Vagina (tissue), 2 donors: ENCODE measurements at regions not wholly inside any gene's neighbourhood (a gene's known extent, or its start where the extent isn't known, plus 50 kb on each side); places are given as distances from the start of the nearest gene placed in this dataset.

Experiments used
- DNase-seq, 2 donors: peaks; one replicate each; pipeline ENCODE4 v3.0.0-alpha.2; 2017; ENCODE audit errors: extremely low spot score in 2 of 2
- H3K27ac ChIP-seq: fragments of 200-600 bp; sonication (generic); one replicate; pipeline ENCODE4 v1.5.1; 2019
- H3K27me3 ChIP-seq: fragments of 200-600 bp; sonication (generic); one replicate; pipeline ENCODE4 v1.5.1; 2019
- H3K36me3 ChIP-seq, 2 donors: fragments of 200-600 bp; sonication (generic); one replicate each; pipeline ENCODE4 v1.5.1; 2017 to 2019
- H3K4me1 ChIP-seq: fragments of 200-600 bp; sonication (generic); one replicate; pipeline ENCODE4 v1.5.1; 2019
- H3K4me3 ChIP-seq, 2 donors: fragments of 200-600 bp; sonication (generic); 1 replicate in 1 of 2; 2 replicates in 1 of 2; pipeline ENCODE4 v1.5.1; 2016 to 2019
- H3K9me3 ChIP-seq: fragments of 200-600 bp; sonication (generic); one replicate; pipeline ENCODE4 v1.5.1; 2019
- POLR2A ChIP-seq, 2 donors: fragments of 450-650 bp; IDR thresholded peaks; one replicate each; pipeline ENCODE4 v1.6.1; 2017; ENCODE audit warnings: antibody characterized with exemption in 2 of 2, mild to moderate bottlenecking in 2 of 2, moderate library complexity in 2 of 2
- POLR2AphosphoS5 ChIP-seq, 2 donors: sonication (generic); formaldehyde crosslinking; IDR thresholded peaks; one replicate each; pipeline ENCODE4 v1.9.0; 2017; ENCODE audit warnings: antibody characterized with exemption in 2 of 2, mild to moderate bottlenecking in 2 of 2, low read depth in 1 of 2; ENCODE audit not compliant: insufficient read depth in 1 of 2
- intact Hi-C: fragments of 100-400 bp; cut with DNase I; formaldehyde crosslinking; loops from one replicate; pipeline ENCODE4 v1.15.1; 2023
- TF ChIP-seq, protein P1 (sequence below), 3 experiments: fragments of 450-650 bp in 2 of 3; fragments of 200-600 bp in 1 of 3; sonication (generic) in 1 of 3; IDR thresholded peaks; one replicate each; pipeline ENCODE4 v1.5.1; 2017 to 2019; ENCODE audit warnings: antibody characterized with exemption in 3 of 3, mild to moderate bottlenecking in 2 of 3, moderate library complexity in 2 of 3

DNA sequence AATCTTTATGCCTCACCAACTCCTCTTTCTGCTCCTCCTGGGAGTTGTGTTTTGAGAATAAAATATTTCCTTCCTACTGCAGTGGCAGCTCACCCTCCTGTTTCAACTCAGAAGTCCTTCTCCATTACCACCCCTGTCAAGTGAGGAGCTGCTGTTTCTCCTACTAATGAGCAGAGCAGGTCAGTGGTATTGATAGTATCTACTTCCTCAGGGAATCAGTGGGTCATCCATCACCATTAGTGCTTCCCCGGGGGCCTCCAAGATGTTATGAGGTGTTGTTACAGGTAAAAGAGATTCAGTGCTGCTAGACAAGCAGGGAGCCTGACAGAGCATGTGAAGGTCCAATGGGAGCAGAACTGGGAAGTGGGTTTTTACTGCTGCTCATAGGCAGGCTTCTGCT is 795.2 kb downstream of the REEP3 start:
- intact Hi-C loops = no loop called here
- H3K27ac ChIP-seq = no peak overlapping the region
- H3K27me3 ChIP-seq = no peaks in the 10 kb centered on the region
- no peaks in the 10 kb centered on the region for H3K9me3 ChIP-seq
- H3K4me3 ChIP-seq = no peak overlapping the region
- no peaks in the 10 kb centered on the region for H3K36me3 ChIP-seq
- no peaks in the 10 kb centered on the region for H3K4me1 ChIP-seq
- TF ChIP-seq POLR2AphosphoS5 (IDR thresholded peaks at IDR 0.05; ENCODE audit: insufficient read depth in 1 of 2, low read depth in 1 of 2) (no peak), POLR2A (IDR thresholded peaks at IDR 0.05) (no peak)
- TF ChIP-seq, protein P1, sequence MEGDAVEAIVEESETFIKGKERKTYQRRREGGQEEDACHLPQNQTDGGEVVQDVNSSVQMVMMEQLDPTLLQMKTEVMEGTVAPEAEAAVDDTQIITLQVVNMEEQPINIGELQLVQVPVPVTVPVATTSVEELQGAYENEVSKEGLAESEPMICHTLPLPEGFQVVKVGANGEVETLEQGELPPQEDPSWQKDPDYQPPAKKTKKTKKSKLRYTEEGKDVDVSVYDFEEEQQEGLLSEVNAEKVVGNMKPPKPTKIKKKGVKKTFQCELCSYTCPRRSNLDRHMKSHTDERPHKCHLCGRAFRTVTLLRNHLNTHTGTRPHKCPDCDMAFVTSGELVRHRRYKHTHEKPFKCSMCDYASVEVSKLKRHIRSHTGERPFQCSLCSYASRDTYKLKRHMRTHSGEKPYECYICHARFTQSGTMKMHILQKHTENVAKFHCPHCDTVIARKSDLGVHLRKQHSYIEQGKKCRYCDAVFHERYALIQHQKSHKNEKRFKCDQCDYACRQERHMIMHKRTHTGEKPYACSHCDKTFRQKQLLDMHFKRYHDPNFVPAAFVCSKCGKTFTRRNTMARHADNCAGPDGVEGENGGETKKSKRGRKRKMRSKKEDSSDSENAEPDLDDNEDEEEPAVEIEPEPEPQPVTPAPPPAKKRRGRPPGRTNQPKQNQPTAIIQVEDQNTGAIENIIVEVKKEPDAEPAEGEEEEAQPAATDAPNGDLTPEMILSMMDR (IDR thresholded peaks at IDR 0.05) = no peak
- DNase-seq = no peak

DNA sequence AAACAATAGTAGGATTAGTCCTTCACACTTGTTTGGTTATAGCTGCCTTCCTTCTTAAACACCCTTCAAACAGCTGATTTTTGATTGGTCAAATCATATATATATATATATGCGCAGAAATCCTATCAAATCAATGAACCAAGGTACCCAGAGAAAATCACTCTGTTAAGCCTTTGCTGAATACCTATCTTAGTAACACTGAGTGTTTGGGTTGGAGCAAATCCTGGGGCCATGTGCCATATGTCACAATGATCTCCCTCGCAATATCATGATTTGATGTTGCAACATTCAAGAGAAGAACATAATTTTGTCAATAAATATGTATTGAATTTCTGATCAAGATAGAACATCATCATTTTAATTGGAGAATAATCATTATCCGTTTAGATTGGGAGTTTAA is 795.6 kb downstream of the REEP3 start:
- Histone ChIP-seq H3K27me3 (no peaks in the 10 kb centered on the region), H3K27ac (no peak overlapping the region), H3K4me1 (no peaks in the 10 kb centered on the region), H3K9me3 (no peaks in the 10 kb centered on the region), H3K36me3 (no peaks in the 10 kb centered on the region), H3K4me3 (no peak overlapping the region)
- intact Hi-C loops = no loop called here
- no peak for TF ChIP-seq POLR2A (IDR thresholded peaks at IDR 0.05)
- no peak for TF ChIP-seq POLR2AphosphoS5 (IDR thresholded peaks at IDR 0.05; ENCODE audit: insufficient read depth in 1 of 2, low read depth in 1 of 2)
- TF ChIP-seq, protein P1 (IDR thresholded peaks at IDR 0.05) = no peak
- DNase-seq = no peak

DNA sequence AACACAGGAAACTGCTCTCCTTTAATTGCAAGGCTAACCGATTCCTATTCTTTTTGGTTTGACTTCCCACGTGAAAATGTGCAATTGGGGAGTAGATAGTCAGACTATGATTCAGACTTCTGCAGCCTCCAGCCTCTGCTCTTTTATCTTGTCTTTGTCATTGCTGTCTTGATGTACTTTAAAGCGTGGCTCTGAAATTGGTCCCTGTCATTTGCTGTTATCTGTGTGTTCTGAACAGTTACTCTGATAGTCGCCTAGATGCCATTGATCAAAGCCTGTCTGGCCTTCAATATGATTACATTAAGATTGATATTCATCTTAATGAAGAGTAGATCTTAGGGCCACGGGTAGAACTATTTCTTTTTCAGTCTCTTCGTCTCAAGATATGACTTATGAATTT is 799.2 kb downstream of the REEP3 start:
- H3K27ac ChIP-seq = no peak overlapping the region
- intact Hi-C loops = no loop called here
- TF ChIP-seq POLR2AphosphoS5 (IDR thresholded peaks at IDR 0.05; ENCODE audit: insufficient read depth in 1 of 2, low read depth in 1 of 2) = no peak
- no peak for TF ChIP-seq POLR2A (IDR thresholded peaks at IDR 0.05)
- TF ChIP-seq, protein P1 (IDR thresholded peaks at IDR 0.05) = no peak
- DNase-seq = no peak
- H3K36me3 ChIP-seq = no peaks in the 10 kb centered on the region
- no peaks in the 10 kb centered on the region for H3K4me1 ChIP-seq
- H3K4me3 ChIP-seq = no peak overlapping the region
- no peaks in the 10 kb centered on the region for H3K27me3 ChIP-seq
- no peaks in the 10 kb centered on the region for H3K9me3 ChIP-seq

GRCh38 chr10:64329510-64329909 is 808.3 kb downstream of the REEP3 start:
- Histone ChIP-seq H3K27me3 (no peaks in the 10 kb centered on the region), H3K4me3 (no peak overlapping the region), H3K36me3 (no peaks in the 10 kb centered on the region), H3K9me3 (no peaks in the 10 kb centered on the region), H3K27ac (no peak overlapping the region), H3K4me1 (no peaks in the 10 kb centered on the region)
- no peak for DNase-seq
- TF ChIP-seq POLR2AphosphoS5 (IDR thresholded peaks at IDR 0.05; ENCODE audit: insufficient read depth in 1 of 2, low read depth in 1 of 2) (no peak), POLR2A (IDR thresholded peaks at IDR 0.05) (no peak)
- TF ChIP-seq, protein P1 (IDR thresholded peaks at IDR 0.05) = no peak
- intact Hi-C loops = no loop called here

GRCh38 chr10:64332551-64332950 is 811.4 kb downstream of the REEP3 start:
- intact Hi-C loops = no loop called here
- Histone ChIP-seq H3K36me3 (no peaks in the 10 kb centered on the region), H3K4me3 (no peak overlapping the region), H3K4me1 (no peaks in the 10 kb centered on the region), H3K27ac (no peak overlapping the region), H3K27me3 (no peaks in the 10 kb centered on the region), H3K9me3 (no peaks in the 10 kb centered on the region)
- no peak for TF ChIP-seq POLR2AphosphoS5 (IDR thresholded peaks at IDR 0.05; ENCODE audit: insufficient read depth in 1 of 2, low read depth in 1 of 2)
- TF ChIP-seq, protein P1 (IDR thresholded peaks at IDR 0.05) = no peak
- TF ChIP-seq POLR2A (IDR thresholded peaks at IDR 0.05) = no peak
- DNase-seq = no peak
